ENCODE measurements at regions not wholly inside any gene's neighbourhood (a gene's known extent, or its start where the extent isn't known, plus 50 kb on each side); places are given as distances from the start of the nearest gene placed in this dataset.

DNA sequence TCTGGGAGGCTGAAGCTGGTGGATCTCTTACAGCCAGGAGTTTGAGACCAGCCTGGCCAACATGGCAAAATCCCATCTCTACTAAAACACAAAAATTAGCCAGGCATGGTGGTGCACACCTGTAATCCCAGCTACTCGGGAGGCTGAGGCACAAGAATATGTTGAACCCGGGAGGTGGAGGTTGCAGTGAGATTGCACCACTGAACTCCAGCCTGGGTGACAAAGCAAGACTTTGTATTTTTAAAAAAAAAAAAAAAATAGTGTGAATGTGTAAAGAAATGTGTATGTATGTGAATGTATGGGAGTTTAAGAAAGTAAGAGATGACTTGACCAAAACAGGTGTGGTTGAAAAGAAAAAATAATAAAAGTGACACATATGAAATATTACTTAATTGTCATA lies 167.7 kb upstream of the TEX13C start (continued):
- no peak for TF ChIP-seq RAD21 (IDR thresholded peaks at IDR 0.05 in 1 of 2, conservative IDR thresholded peaks at IDR 0.05 in 1 of 2; ENCODE audit: low read depth in 2 of 2, low read length in 2 of 2)
- TF ChIP-seq TEAD4 (IDR thresholded peaks at IDR 0.05; ENCODE audit: low read depth, low read length) = no peak
- no peak for TF ChIP-seq RXRA (IDR thresholded peaks at IDR 0.05; ENCODE audit: insufficient read depth, low read depth, low read length)
- TF ChIP-seq SIX5 (IDR thresholded peaks at IDR 0.05; ENCODE audit: low read depth, low read length) = no peak

All from H1 (cell line).